Stomach (tissue), 8 donors: ENCODE measurements at regions not wholly inside any gene's neighbourhood (a gene's known extent, or its start where the extent isn't known, plus 50 kb on each side); places are given as distances from the start of the nearest gene placed in this dataset.
"Not testable (repeated sequence)": the region's sequence is repeated elsewhere in the genome, so short reads cannot be mapped to it uniquely, and the experiment has no call there.

ENCODE experiments used
- DNase-seq, 2 donors: peaks; one replicate each; pipeline versions ENCODE4 v3.0.0 to v3.0.0-alpha.2; 2013 to 2019
- H3K27ac ChIP-seq, 5 donors: fragments of 200-600 bp in 4 of 5; sonication (generic) in 4 of 5; one replicate each; pipeline ENCODE4 v1.5.1; 2013 to 2019; ENCODE audit warnings: mild to moderate bottlenecking in 1 of 5, moderate library complexity in 1 of 5
- H3K27me3 ChIP-seq, 3 donors: fragments of 200-600 bp; sonication (generic); one replicate each; pipeline ENCODE4 v1.5.1; 2017 to 2019; ENCODE audit warnings: mixed run types in 1 of 3
- H3K36me3 ChIP-seq, 4 donors: fragments of 200-600 bp; sonication (generic); 1 replicate in 3 of 4; 2 replicates in 1 of 4; pipeline ENCODE4 v1.5.1; 2016 to 2019
- H3K4me1 ChIP-seq, 4 donors: fragments of 200-600 bp; sonication (generic); one replicate each; pipeline ENCODE4 v1.5.1; 2016 to 2019
- H3K4me3 ChIP-seq, 4 donors: fragments of 200-600 bp; sonication (generic) in 3 of 4; one replicate each; pipeline ENCODE4 v1.5.1; 2016 to 2019; ENCODE audit warnings: mild to moderate bottlenecking in 1 of 4
- H3K9me3 ChIP-seq, 4 donors: fragments of 200-600 bp; sonication (generic); one replicate each; pipeline ENCODE4 v1.5.1; 2016 to 2019
- EP300 ChIP-seq: sonication (generic); formaldehyde crosslinking; IDR thresholded peaks from one replicate; pipeline ENCODE4 v1.6.1; 2017; ENCODE audit warnings: antibody characterized with exemption
- POLR2A ChIP-seq, 4 donors: fragments of 450-650 bp; IDR thresholded peaks; one replicate each; pipeline ENCODE4 v1.6.1; 2016; ENCODE audit warnings: antibody characterized with exemption in 4 of 4, control low read depth in 2 of 4, mild to moderate bottlenecking in 1 of 4, moderate library complexity in 1 of 4
- POLR2AphosphoS5 ChIP-seq, 3 donors: sonication (generic); formaldehyde crosslinking; IDR thresholded peaks; one replicate each; pipeline ENCODE4 v1.6.1; 2016; ENCODE audit warnings: antibody characterized with exemption in 3 of 3
- WGBS, 5 donors: extraction: QIAGEN DNeasy Blood & Tissue Kit in 3 of 5; methylation state at CpG; one replicate each; pipeline versions ENCODE4 v1.1.5 to v1.1.7; 2013 to 2018; 5-methylcytosine and 5-hydroxymethylcytosine counted together
- intact Hi-C: fragments of 100-400 bp; cut with DNase I; formaldehyde crosslinking; loops from one replicate; pipeline ENCODE4 v1.15.1; 2023; ENCODE audit warnings: low total_unique reads
- TF ChIP-seq, protein P1 (sequence below), 7 experiments: fragments of 450-650 bp in 4 of 7; fragments of 200-600 bp in 3 of 7; sonication (generic) in 3 of 7; IDR thresholded peaks; one replicate each; pipeline ENCODE4 v1.5.1; 2016 to 2019; ENCODE audit warnings: antibody characterized with exemption in 7 of 7, control low read depth in 2 of 7, mild to moderate bottlenecking in 1 of 7
- donor health status: healthy with polysubstance abuse.
- donor health status: Bipolar disorder and iron deficiency.
- donor health status: healthy.

DNA sequence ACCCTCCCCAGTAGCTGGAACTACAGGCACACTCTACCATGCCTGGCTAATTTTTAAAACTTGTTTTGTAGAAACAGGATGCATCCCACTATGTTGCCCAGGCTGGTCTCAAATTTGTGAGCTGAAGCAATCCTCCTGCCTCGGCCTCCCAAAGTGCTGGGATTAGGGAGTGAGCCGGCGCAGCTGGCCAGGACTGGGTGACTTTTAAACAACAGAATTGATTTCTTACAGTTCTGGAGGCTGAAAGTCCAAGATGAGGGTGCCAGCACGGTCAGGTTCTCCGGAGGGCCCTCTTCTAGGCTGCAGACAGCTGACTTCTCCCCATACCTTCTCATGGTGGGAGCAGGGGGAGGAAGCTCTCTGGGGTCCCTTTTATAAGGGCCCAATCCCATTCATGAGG lies 75.2 kb upstream of the CHST15 start:
- H3K27me3 ChIP-seq: no peaks in the 10 kb centered on the region
- no peaks in the 10 kb centered on the region for H3K9me3 ChIP-seq
- no peak for DNase-seq
- TF ChIP-seq EP300 (no peak), POLR2A (IDR thresholded peaks at IDR 0.05) (no peak), POLR2AphosphoS5 (IDR thresholded peaks at IDR 0.05) (no peak)
- TF ChIP-seq, protein P1, sequence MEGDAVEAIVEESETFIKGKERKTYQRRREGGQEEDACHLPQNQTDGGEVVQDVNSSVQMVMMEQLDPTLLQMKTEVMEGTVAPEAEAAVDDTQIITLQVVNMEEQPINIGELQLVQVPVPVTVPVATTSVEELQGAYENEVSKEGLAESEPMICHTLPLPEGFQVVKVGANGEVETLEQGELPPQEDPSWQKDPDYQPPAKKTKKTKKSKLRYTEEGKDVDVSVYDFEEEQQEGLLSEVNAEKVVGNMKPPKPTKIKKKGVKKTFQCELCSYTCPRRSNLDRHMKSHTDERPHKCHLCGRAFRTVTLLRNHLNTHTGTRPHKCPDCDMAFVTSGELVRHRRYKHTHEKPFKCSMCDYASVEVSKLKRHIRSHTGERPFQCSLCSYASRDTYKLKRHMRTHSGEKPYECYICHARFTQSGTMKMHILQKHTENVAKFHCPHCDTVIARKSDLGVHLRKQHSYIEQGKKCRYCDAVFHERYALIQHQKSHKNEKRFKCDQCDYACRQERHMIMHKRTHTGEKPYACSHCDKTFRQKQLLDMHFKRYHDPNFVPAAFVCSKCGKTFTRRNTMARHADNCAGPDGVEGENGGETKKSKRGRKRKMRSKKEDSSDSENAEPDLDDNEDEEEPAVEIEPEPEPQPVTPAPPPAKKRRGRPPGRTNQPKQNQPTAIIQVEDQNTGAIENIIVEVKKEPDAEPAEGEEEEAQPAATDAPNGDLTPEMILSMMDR (IDR thresholded peaks at IDR 0.05): no peak
- H3K4me1 ChIP-seq: no peaks in the 10 kb centered on the region
- no peak overlapping the region for H3K27ac ChIP-seq
- no peaks in the 10 kb centered on the region for H3K36me3 ChIP-seq
- intact Hi-C loops: no loop called here
- 86 to 95% (median 89%) methylated on average over 4 to 5 of the region's 5 CpGs for WGBS, 5 donors
- no peak overlapping the region for H3K4me3 ChIP-seq

DNA sequence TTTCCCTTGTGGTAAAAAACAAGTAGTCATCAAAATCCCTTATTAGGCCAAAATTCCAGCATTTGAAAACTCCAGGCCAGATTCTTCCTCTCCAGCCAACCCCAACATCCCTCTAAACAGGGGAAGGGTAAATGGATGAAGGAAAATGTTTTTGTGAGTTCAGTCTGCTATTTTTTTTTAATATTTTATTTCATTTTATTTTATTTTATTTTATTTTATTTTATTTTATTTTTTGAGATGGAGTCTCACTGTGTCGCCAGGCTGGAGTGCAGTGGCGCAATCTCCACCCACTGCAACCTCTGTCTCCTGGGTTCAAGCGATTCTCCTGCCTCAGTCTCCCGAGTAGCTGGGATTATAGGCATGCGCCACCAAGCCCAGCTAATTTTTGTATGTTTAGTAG lies 74.5 kb upstream of the CHST15 start:
- H3K27me3 ChIP-seq, H3K27ac ChIP-seq, H3K4me1 ChIP-seq, intact Hi-C loops, H3K9me3 ChIP-seq, DNase-seq, H3K4me3 ChIP-seq, H3K36me3 ChIP-seq: not testable (repeated sequence)
- WGBS, 5 donors: 91 to 96% (median 96%) methylated on average over 5 of the region's 5 CpGs

DNA sequence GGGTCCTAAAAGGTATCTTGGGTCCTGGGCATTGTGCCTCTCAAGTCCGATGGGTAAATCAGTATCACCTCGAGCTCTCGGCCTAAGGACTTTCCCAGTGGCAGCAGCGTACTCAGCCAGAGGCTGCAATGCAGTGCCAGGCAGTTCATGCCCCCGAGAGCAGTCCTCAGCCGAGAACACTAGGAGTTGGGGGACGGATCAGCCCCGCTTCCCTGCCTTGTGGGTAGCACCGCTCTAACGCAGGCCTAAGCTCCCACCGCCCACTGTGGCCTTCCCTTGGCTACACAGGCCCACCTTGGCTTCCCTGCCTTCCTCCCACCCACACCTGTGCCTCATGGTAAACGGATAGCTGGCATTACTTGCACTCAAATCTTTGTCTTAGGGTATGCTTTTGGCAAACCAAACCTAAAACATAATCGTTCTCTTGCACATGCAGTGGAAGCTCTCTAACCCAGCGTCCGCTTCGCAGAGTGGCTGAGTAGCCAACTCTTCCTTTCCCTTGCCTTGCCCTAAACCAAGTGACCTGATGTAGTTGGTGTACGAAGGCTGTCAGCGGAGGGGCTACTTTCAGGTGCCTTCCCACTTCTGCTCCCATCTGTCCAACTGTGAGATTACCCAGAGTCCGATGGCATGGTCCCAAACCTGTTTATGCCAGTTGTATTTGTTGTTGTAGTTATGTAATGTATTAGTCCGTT lies 73.2 kb upstream of the CHST15 start:
- peaks cover 0 to 6% (median 0%) of the 10 kb centered on the region in 3 donors for H3K27me3 ChIP-seq
- DNase-seq: no peak
- no peak overlapping the region for H3K4me3 ChIP-seq
- 85 to 93% (median 88%) methylated on average over 20 of the region's 20 CpGs for WGBS, 5 donors
- intact Hi-C loops: no loop called here
- no peak overlapping the region for H3K27ac ChIP-seq
- H3K9me3 ChIP-seq: no peaks in the 10 kb centered on the region
- H3K4me1 ChIP-seq: no peaks in the 10 kb centered on the region
- H3K36me3 ChIP-seq: no peaks in the 10 kb centered on the region
- TF ChIP-seq POLR2A (IDR thresholded peaks at IDR 0.05): no peak
- TF ChIP-seq, protein P1 (IDR thresholded peaks at IDR 0.05): no peak
- no peak for TF ChIP-seq POLR2AphosphoS5 (IDR thresholded peaks at IDR 0.05)
- no peak for TF ChIP-seq EP300

DNA sequence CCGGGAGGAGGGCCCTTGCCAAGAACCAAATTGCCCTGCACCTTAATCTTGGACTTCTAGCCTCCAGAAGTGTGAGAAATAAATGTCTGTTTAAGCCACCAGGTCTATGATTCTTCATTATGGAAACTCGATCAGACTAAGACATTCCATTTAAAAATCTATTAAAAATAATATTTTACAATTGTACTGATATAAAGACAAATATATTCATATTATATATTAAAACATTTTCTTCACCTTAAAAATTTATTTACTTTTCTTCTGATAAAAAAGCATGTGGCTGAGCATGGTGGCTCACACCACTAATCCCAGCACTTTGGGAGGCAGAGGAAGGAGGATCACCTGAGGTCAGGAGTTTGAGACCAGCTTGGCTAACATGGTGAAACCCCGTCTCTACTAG lies 72.4 kb upstream of the CHST15 start:
- no peak overlapping the region for H3K27ac ChIP-seq
- intact Hi-C loops: no loop called here
- H3K4me3 ChIP-seq: no peak overlapping the region
- 85 to 91% (median 91%) methylated on average over 3 of the region's 3 CpGs for WGBS, 5 donors
- H3K9me3 ChIP-seq: no peaks in the 10 kb centered on the region
- no peaks in the 10 kb centered on the region for H3K36me3 ChIP-seq
- no peaks in the 10 kb centered on the region for H3K4me1 ChIP-seq
- DNase-seq: no peak
- TF ChIP-seq POLR2AphosphoS5 (IDR thresholded peaks at IDR 0.05): no peak
- TF ChIP-seq, protein P1 (IDR thresholded peaks at IDR 0.05): no peak
- TF ChIP-seq POLR2A (IDR thresholded peaks at IDR 0.05): no peak
- TF ChIP-seq EP300: no peak
- peaks cover 0 to 6% (median 0%) of the 10 kb centered on the region in 3 donors for H3K27me3 ChIP-seq

DNA sequence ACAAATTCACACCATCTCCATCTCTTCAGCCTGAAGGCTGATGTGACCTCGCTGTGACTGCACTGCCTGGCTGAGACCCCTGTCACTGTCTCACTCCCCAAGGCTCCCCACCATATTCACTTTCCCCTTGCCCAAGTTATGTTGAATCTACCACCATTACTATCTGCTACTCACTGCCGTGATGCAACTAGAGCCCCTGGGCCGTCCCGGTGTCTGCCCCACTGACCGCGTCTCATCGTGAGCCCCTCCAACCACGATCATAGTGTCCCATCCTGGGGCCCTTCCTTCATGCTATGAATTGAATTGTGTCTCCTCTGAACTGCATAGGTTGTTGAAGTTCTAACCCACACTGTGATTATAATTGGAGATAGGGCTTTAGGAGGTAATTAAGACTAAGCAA lies 71.9 kb upstream of the CHST15 start:
- 82 to 98% (median 90%) methylated on average over 8 of the region's 8 CpGs for WGBS, 5 donors
- Histone ChIP-seq H3K9me3 (no peaks in the 10 kb centered on the region), H3K4me1 (no peaks in the 10 kb centered on the region), H3K4me3 (no peak overlapping the region), H3K27ac (no peak overlapping the region), H3K36me3 (no peaks in the 10 kb centered on the region), H3K27me3 (peaks cover 0 to 6% (median 0%) of the 10 kb centered on the region in 3 donors)
- intact Hi-C loops: no loop called here
- no peak for DNase-seq
- TF ChIP-seq POLR2AphosphoS5 (IDR thresholded peaks at IDR 0.05) (no peak), POLR2A (IDR thresholded peaks at IDR 0.05) (no peak), EP300 (no peak)
- TF ChIP-seq, protein P1 (IDR thresholded peaks at IDR 0.05): no peak
